Umbilical cord (tissue), 1 donor: ENCODE measurements at regions not wholly inside any gene's neighbourhood (a gene's known extent, or its start where the extent isn't known, plus 50 kb on each side); places are given as distances from the start of the nearest gene placed in this dataset.
"Not testable (repeated sequence)": the region's sequence is repeated elsewhere in the genome, so short reads cannot be mapped to it uniquely, and the experiment has no call there.

ENCODE experiments used
- DNase-seq: peaks from one replicate; pipeline ENCODE4 v3.0.0-alpha.2; 2015; ENCODE audit warnings: low spot score

DNA sequence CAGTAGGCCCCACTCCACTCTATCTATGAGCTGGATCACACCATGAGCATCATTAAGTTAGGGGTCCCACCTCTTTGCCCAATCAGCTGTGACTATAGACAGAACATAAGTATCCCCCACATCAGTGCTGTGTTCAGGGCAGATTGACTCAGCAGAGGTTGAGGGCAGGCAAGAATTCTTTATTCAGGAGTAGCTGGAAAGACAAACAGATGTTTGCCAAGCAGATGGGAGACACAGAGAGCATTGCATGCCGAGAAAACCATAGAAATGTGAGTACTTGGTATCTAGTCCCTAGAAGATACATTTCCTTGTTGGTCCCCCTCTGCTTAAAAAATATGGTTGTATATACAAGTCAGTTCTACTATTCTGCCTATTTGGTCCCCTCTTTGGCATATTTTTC is 440.8 kb downstream of the RAP2B start:
- no peak for DNase-seq

DNA sequence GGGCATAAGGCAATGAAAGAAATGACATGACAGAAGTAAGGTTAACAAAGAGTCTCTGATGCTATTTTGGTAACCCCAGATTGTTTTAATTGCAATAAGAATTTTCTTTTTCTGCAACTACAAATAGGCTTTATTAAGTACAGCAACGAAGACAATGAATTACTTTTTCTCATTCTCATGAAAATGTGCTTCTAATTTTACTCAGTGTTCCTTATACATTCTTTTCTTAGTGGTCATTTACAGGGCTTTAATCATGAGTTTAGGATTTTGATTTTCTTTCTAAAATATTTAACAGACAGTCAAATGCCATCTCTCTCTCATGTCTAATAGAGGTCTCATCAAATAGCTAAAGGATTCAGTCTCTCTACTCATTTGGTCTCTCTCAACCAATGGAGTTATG is 452.1 kb downstream of the RAP2B start:
- DNase-seq, result no peak

DNA sequence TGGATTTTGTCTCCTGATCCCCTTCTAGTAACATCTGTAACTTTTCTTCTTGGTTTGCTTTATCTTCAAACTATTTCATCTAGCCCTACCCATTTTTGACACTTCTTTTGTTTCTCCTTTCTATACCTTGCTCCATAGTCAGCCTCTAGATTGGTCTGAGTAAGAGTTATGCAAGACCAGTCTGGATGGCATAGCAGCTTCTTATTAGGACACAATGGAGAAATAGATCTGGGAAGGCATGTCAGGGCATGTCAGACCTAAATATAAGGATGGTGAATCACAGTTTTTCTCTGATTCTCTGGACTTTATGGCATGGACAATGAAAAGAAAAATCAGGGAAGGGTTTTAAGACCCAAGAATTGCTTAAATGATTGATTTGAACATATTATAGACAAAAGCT is 452.5 kb downstream of the RAP2B start:
- peak; percentile 16 for DNase-seq

DNA sequence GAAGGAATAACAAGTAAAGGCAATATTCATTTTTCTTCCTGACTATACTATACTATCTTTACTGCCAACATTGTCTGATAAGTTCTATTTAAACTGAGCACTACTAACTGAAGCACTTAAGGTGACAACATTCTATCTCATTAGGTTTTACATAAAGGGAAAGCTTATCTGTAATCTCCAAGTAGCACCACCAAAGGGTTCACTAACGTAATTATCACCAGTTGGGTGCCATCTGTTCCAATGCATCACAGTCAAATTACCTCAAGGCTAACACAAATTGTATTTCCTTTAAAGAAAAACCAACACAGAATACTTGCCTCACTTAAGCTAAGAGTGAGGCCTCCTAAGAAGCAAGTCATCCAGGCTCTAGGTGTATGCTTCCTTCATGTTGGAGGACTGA is 453.8 kb downstream of the RAP2B start:
- DNase-seq, result no peak

DNA sequence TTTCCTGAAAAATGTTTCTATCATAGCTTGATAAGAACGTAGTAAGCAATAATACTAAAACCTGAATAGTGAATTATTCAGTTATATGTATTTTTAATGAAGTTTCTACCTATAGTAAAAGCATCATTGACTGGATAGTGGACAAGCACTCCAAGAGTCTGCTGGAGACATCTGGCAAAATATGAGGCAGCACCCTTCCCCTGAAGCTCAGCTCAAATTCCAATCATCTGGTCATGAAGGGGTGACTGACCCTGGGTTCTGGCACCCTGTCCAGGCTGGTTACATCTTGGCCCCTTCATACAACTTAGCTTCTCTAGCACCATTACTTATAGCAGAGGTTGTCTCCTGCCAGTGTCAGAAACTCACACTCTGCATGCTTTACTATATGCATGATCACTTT is 455.4 kb downstream of the RAP2B start:
- DNase-seq, result no peak

DNA sequence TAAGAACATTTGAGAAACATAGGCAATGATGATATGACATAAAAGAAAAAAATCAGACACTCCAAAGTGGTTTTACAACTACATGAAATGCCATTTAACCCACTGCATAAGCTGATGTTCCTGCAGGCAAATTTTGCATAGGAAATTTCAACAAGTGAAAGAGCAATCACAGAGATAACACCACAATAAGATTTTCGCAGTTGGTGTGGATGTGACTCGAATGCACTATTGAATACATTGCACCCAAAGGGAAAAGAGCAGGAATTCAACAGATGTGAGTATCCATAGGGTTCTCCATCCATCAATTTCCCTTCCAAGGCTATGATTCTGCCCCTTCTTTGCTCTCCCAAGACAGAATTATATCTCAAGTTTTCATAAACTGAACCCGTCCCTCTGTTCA is 456.1 kb downstream of the RAP2B start:
- no peak for DNase-seq

DNA sequence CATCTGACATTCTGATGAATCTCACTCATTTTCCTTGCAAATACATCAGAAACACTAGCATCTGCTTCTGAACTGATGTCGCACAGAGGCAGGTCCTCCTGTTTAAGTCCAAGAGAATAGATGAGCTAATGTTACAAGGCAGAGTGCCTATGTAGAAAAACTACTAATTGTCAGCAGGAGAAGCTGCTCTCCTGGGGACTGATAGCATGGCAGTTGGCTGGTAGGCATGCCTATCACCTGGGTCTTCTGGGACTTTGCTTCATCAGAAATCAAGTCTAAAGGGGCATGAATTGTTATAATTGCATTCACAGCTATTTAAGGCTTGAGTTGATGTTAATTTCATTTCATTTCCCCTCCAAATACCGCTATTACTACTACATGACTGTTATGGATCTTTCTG is 457.2 kb downstream of the RAP2B start:
- no peak for DNase-seq

DNA sequence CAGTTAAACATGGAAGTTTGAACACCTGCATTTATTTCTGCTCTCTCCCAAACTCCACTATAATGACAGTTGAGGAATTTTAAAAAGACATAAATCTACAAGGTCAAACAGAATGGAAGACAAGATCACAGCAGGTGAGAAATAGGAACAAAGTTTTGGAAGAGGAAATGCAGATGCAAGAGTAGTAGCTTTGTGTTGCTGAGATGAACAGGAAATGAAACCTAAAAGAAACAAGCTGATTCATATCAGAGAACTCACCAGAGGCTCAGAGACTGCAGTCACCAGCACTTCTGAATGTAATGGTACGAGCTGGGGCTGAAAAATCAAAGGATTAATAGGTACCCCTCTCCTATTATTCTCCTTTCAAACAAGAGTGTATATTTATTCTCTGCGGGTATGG is 459.9 kb downstream of the RAP2B start:
- DNase-seq, result no peak

DNA sequence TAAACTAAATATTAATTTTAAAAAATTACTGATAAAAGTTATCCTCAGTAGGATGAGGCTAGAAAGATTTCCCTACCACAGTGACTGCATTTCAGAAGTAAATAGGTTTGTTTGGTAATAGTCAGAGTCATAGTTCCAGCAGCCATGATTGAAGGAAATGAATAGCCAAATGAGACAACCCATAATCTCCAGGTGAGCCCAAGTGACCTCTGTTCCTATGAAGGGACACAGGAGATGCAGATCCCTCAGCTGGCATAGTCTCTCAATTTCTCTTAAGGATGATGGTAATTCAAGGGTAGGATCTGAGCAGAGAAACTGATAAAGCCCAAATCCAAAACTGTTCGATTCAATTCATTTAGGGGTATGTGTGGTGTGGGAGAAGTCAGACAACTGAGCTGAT is 461.8 kb downstream of the RAP2B start:
- no peak for DNase-seq

DNA sequence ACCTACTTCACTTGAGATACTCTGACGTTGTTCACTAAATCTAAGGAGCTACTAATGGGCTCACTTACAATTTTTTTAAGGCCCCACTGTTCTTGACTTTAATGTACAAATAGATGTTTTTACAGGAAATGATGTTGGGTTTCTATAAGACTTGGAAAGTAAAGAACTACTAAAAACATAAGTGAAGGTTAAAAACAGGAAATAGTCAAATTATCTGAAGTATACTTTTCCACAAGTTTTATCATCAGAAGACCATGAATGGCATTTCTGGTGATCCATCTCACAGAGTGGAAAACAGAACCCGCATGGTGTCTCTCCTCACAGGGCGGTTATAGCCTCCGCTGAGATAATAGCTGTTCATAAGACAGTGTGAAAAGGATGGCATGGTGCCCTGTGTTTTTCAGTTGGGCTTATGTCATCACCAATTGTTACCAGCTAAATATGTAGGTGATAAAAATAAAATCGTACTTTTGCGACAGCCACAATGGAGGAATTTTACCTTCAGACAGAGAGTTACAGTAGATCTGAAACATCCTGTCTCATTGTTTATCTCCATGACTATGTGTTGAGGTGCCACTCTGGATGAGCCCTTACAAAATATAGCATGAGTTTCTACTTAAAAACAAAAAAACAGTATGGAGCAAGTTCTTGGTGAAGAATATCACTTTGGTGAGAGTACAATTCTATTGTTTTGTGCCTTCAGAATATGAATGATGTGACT is 462.4 kb downstream of the RAP2B start:
- DNase-seq, result no peak

DNA sequence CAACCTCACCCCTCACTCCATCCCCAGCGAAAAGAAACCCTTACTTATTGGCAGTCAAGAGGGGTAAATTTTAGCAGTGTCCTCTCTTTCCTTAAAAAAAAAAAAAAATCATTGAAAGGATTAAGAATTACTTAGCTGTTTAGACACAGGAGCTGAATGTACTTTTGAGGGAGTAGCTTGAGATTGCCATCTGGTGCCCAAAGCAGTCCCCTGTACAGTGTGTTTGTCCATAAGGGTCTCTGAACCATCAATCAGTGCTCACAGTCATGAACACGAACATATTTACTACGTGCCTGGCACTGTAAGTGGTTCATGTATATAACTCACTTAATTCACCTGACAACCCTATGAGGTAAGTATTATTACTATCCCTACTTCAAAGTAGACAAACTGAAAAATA is 463.5 kb downstream of the RAP2B start:
- no peak for DNase-seq

DNA sequence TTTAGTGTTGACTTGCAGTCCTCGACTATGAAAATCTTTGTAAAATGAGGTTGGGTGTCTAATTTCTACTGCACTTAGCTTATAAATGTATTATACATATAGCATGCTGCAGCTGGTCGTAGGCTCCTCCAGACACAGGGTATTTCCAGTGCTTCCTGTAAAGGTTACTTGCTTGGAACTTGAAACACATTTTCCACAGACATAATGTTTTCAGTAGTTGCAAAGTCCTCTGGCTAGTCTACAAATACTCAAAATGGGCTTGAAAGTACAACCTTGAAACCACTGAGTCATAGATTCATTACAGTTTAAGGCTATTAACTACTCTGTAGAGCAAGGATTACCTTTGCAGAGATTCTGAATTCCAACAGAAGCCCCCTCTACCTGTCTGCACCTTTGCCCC is 464.1 kb downstream of the RAP2B start:
- DNase-seq, result no peak

DNA sequence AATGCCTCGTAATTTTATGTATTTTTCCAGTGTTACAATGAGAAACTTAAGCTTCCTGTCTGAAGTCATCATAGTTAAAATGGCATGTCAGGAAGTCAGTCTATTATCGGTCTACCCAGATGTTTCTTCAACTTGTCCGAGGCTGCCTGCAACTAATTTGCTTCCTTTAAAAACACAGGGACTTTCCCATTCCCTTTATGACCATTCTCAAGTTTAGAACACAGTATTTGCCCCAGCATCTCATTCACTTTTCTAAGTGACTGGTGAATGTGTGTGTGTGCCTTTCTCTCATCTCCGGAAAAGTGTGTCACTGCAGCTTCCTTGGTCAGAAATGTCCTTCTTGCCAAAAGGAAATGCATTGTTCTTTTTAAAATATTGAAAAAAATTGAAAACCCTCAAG is 466.6 kb downstream of the RAP2B start:
- peak; percentile 29 for DNase-seq

DNA sequence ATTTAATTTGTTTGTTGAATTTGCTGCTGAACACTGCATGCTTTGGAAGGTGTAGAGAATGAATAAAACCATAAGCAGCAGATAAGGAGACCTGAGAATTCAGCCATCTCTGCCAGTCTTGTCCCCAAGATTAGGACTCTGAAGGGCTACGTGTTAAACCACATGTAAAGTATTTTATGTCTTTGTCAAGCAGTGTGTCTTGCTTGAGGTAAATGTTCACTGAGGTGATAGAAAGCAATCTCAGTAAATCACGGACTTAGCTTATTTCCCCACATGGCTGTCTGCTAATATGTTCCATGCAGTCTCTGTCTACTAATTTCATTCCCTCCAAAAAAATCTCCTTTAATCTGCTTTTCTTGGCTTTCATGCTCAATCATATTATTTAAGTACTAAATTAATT is 467.1 kb downstream of the RAP2B start:
- no peak for DNase-seq

DNA sequence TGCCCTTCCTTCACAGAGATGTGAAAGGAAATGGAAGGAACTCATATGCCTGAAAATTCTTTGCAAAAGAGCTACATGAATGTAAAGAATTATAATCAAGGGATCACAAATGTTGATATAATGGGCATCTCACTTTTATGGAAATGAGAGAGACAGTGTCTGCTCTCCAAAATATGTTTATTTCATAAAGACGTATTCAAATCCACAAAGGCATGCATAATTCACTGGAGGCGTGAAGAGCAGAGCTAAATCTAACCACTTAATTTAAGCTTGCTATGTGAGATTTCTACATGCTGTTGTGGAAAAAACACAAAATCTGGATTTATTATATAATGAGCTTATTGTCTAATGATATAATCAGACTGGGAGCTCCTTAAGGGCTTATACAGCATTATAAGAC is 469.1 kb downstream of the RAP2B start:
- DNase-seq, result no peak

DNA sequence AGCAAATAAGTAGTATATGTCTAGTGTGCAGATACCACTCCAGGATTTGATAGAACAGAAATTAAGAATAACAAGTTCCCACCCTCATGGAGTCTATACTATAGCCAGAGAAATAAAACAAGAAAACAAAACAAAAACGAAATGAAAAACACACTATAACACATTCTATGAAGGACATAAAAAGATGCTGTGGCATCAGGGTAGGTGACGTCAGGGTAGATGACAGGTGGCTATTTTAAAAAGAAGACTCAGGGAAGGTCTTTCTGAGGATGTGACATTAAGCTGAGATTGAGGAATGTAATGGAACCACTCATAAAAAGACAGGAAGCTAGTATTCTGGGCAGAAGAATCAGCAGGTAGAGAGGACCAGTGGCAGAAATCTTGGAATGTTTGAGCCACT is 469.6 kb downstream of the RAP2B start:
- DNase-seq, result no peak

DNA sequence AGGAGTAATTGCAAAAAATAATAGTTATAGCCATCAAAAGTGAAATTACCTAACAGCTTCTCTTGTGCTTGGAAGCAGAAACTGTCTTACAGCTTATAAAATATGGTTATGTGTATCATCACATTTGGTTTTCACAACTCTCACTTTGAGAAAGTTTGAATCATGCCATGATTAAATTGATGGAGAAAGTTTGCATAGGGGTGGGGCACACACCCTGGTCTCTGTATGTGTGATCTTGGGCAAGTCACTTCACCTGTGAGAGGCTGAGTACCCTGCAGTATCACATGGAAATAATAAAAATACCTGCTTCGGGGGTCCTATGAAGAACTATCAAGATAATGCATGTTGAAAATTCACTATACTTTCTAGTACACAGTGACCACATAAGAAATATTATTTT is 471.4 kb downstream of the RAP2B start:
- no peak for DNase-seq

DNA sequence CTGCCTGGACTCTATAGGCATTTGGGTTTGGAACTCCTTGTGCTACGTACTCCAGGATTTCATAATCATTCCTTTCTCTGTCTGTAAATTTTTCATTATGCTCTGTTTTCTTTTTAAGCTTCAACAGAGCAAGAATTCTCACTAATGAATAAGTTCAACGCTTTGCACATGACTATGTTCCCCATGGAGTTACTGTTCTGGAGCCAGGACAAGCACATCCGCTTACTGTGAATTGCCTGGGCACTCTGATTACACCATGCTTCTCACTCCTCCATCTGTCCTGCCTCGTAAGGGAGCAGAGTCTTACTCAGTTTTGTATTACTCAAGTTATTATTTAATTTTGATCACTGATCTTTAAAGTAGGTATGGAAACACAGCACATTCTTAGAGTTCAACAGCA is 472.7 kb downstream of the RAP2B start:
- DNase-seq, result no peak

DNA sequence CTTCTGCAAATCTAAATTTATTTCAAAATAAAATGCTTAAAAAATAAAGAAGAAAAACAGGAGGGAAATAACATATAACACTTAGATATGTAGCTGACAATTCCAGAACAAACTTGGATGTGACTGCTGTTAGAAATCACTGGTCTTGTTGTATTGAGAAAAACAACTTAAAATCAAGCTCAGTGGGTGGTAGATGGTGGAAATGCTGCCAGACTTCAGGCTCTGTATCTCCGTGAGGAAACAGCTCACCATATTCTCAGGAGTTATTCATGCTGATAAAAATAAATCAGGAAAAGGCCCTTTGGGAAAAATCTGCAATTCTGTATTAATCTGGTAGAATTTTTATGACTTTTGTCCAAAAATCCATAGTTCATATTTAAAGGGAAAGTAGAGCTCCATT is 477.6 kb downstream of the RAP2B start:
- DNase-seq, result peak; percentile 25

DNA sequence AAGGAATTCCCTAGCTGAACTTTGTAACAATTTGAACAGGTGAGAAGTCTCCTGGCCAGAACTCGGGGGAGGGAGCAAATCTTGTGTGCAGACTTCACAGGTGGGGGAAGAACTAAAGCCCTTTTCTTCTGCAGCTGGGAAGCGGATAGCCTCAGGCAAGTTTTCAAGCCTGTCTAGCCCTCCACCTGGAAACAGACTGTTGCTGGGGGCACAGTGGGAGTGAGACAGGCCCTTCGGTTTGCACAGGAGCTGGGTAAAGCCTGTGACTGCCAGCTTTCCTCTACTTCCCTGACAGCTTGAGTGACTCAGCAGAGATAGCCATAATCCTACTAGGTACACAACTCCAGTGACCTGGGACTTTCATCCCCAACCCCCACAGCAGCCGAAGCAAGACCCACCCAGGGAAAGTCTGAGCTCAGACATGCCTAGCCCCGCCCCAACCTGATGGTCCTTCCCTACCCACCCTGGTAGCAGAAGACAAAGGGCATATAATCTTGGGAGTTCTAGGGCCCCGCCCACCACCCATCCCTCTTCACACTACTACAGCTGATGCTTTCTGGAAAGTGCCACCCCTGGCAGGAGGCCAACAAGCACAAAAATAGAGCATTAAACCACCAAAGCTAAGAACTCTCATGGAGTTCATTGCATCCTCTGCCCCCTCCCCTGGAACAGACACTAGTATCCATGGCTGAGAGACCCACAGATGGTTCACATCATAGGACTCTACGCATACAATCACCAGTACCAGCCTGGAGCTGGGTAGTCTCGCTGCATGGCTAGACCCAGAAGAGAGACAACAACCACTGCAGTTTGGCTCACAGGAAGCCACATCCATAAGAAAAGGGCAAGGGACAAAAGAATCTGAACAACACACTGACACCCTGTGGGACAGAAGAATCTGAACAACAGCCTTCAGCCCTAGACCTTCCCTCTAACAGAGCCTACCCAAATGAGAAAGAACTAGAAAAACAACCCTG is 479.0 kb downstream of the RAP2B start:
- DNase-seq, result no peak

DNA sequence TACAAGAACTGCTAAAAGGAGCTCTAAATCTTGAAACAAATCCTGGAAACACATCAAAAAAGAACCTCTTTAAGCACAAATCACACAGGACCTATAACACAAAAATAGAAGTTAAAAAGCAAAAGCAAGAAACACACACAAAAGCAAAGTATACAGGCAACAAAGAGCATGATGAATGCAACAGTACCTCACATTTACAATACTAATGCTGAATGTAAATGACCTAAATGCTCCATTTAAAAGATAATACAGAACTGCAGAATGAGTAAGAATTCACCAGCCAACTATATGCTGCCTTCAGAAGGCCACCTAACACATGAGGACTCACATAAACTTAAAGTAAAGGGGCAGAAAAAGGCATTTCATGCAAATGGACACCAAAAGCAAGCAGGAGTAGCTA is 478.6 kb upstream of the ARHGEF26 start:
- not testable (repeated sequence) for DNase-seq

DNA sequence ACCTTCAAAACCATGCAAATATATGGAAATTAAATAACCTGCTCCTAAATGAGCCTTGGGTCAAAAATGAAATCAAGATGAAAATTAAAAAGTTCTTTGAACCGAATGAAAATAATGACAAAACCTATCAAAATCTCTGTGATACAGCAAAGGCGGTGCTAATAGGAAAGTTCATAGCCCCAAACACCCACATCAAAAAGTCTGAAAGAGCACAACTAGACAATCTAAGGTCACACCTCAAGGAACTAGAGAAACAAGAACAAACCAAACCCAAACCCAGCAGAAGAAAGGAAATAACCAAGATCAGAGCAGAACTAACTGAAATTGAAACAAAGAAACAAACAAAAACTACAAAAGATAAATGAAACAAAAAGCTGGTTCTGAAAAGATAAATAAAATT is 477.7 kb upstream of the ARHGEF26 start:
- DNase-seq, result not testable (repeated sequence)

DNA sequence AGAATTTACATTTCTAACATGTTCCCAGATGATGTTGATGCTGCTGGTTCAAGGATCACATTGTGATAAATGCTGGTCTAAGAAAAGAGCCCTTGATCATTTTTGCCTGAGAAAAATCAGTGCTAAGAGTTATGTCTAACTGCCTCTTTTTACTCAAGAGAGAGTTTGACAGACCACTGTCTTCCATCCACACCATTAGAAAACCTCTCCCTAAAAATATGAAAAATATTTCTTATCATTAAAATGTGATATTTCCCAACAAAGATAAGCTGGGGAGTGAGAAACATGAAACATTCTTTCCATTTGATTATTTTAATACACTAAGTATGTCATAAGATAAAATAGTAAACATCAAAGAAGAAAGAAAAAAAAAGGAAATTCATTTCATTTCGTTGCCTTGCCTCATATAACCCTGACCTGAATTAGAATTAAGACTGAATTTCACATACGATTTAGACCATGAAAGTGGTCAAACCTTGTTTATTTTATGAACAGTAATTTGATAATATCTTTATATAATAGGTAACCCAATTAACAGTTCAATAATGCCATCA is 471.8 kb upstream of the ARHGEF26 start:
- peak; percentile 62 for DNase-seq
